ENCODE measurements at regions not wholly inside any gene's neighbourhood (a gene's known extent, or its start where the extent isn't known, plus 50 kb on each side); places are given as distances from the start of the nearest gene placed in this dataset.
"Not testable (repeated sequence)": the region's sequence is repeated elsewhere in the genome, so short reads cannot be mapped to it uniquely, and the experiment has no call there.

GRCh38 chr3:27629366-27629765 lies 92.8 kb downstream of the EOMES start:
- DNase-seq, result no peak

- DNase-seq, result no peak
These were observed 93.9 kb downstream of the EOMES start for GRCh38 chr3:27628026-27628750.

GRCh38 chr3:27626596-27627118 lies 95.5 kb downstream of the EOMES start:
- DNase-seq, result no peak

- no peak for DNase-seq
These were observed 96.3 kb downstream of the EOMES start for GRCh38 chr3:27625864-27626263.

- no peak for DNase-seq
These were observed 98.9 kb downstream of the EOMES start for GRCh38 chr3:27623085-27623753.

- DNase-seq, result no peak
These were observed 104.6 kb downstream of the EOMES start for GRCh38 chr3:27617552-27617951.

GRCh38 chr3:27616031-27616430 lies 106.1 kb downstream of the EOMES start:
- no peak for DNase-seq

- no peak for DNase-seq
These were observed 106.6 kb downstream of the EOMES start for GRCh38 chr3:27615555-27615954.

- DNase-seq, result no peak
These were observed 107.5 kb downstream of the EOMES start for GRCh38 chr3:27614592-27614991.

- DNase-seq, result no peak
These were observed 108.2 kb downstream of the EOMES start for GRCh38 chr3:27613846-27614500.

- no peak for DNase-seq
These were observed 111.2 kb downstream of the EOMES start for GRCh38 chr3:27610800-27611525.

GRCh38 chr3:27607370-27607769 lies 114.8 kb downstream of the EOMES start:
- DNase-seq, result no peak

GRCh38 chr3:27606537-27606936 lies 115.6 kb downstream of the EOMES start:
- no peak for DNase-seq

- DNase-seq, result not testable (repeated sequence)
These were observed 117.1 kb upstream of the SLC4A7 start for GRCh38 chr3:27601311-27601710.

GRCh38 chr3:27599741-27600140 lies 115.6 kb upstream of the SLC4A7 start:
- DNase-seq, result not testable (repeated sequence)

- no peak for DNase-seq
These were observed 112.7 kb upstream of the SLC4A7 start for GRCh38 chr3:27596921-27597320.

GRCh38 chr3:27596334-27596841 lies 112.2 kb upstream of the SLC4A7 start:
- no peak for DNase-seq

- no peak for DNase-seq
These were observed 110.0 kb upstream of the SLC4A7 start for GRCh38 chr3:27594096-27594690.

GRCh38 chr3:27593173-27593572 lies 109.0 kb upstream of the SLC4A7 start:
- DNase-seq, result no peak

GRCh38 chr3:27591312-27592210 lies 107.4 kb upstream of the SLC4A7 start:
- no peak for DNase-seq
